ENCODE measurements at regions not wholly inside any gene's neighbourhood (a gene's known extent, or its start where the extent isn't known, plus 50 kb on each side); places are given as distances from the start of the nearest gene placed in this dataset.

- no peaks in the 10 kb centered on the region for H4K20me1 ChIP-seq (ENCODE audit: insufficient read depth)
- POLR2A ChIA-PET, result no interaction called here
- no peak overlapping the region for H3K4me3 ChIP-seq (ENCODE audit: low read depth in 2 of 2, low read length in 1 of 2)
- no peaks in the 10 kb centered on the region; a peak in 1 of 4 replicates for H3K4me1 ChIP-seq (ENCODE audit: control insufficient read depth in 1 of 2, insufficient read depth in 2 of 2, low read depth in 1 of 2, low read length in 1 of 2)
- WGBS (ENCODE audit: low lambda C conversion rate), result 83% methylated on average over 16 of the region's 16 CpGs
- no peak overlapping the region for H3K4me2 ChIP-seq
- H3K9ac ChIP-seq, result no peak overlapping the region
- no peak overlapping the region for H3K27ac ChIP-seq (ENCODE audit: low read depth in 2 of 2, low read length in 1 of 2)
- TF ChIP-seq POLR2AphosphoS5 (IDR thresholded peaks at IDR 0.05; ENCODE audit: low read depth, low read length), result no peak
- TF ChIP-seq RAD21 (IDR thresholded peaks at IDR 0.05; ENCODE audit: low read length), result no peak
- TF ChIP-seq RCOR1 (IDR thresholded peaks at IDR 0.05; ENCODE audit: low read length), result no peak
- no peak for TF ChIP-seq ELF1 (IDR thresholded peaks at IDR 0.05)
- no peak for TF ChIP-seq MEF2A (IDR thresholded peaks at IDR 0.05; ENCODE audit: borderline replicate concordance, low read depth)
- no peak for TF ChIP-seq MAX (IDR thresholded peaks at IDR 0.05; ENCODE audit: low read depth)
- no peak for TF ChIP-seq TEAD4 (IDR thresholded peaks at IDR 0.05; ENCODE audit: borderline replicate concordance, insufficient read depth)
- TF ChIP-seq NFIC (IDR thresholded peaks at IDR 0.05; ENCODE audit: borderline replicate concordance), result no peak
- no peaks in the 10 kb centered on the region for H3K27me3 ChIP-seq (ENCODE audit: insufficient read depth)
- CTCF ChIA-PET, result interaction anchor here (1.1 kb wide), 1 partner anchor 533 kb away, joined by 3 read pairs; no protein-coding TSS in a partner anchor
- H3K9me3 ChIP-seq, result no peaks in the 10 kb centered on the region
- DNase-seq, result no peak
- H3K79me2 ChIP-seq (ENCODE audit: insufficient read depth), result no peaks in the 10 kb centered on the region
- no peaks in the 10 kb centered on the region for H3F3A ChIP-seq (replicated peaks; ENCODE audit: insufficient read depth)
- H3K9me2 ChIP-seq, result no peaks in the 10 kb centered on the region
- no peaks in the 10 kb centered on the region for H3K36me3 ChIP-seq (replicated peaks in 1 of 2; ENCODE audit: control insufficient read depth in 1 of 2, insufficient read depth in 2 of 2, low read length in 1 of 2)
- no peak overlapping the region for H2AFZ ChIP-seq (ENCODE audit: low read depth)
These were observed 388.4 kb upstream of the JARID2 start for GRCh38 chr6:14857501-14857900.

- POLR2A ChIA-PET, result no interaction called here
These were observed 387.1 kb upstream of the JARID2 start for GRCh38 chr6:14858808-14859207.

More at GRCh38 chr6:14858808-14859207, 387.1 kb upstream of the JARID2 start:
- DNase-seq, result no peak
- Histone ChIP-seq H3K27me3 (ENCODE audit: insufficient read depth) (no peaks in the 10 kb centered on the region), H3K9me2 (no peaks in the 10 kb centered on the region), H3K4me3 (ENCODE audit: low read depth in 2 of 2, low read length in 1 of 2) (no peak overlapping the region), H3K4me1 (ENCODE audit: control insufficient read depth in 1 of 2, insufficient read depth in 2 of 2, low read depth in 1 of 2, low read length in 1 of 2) (no peaks in the 10 kb centered on the region; a peak in 1 of 4 replicates), H3K27ac (ENCODE audit: low read depth in 2 of 2, low read length in 1 of 2) (no peak overlapping the region), H3K9me3 (no peaks in the 10 kb centered on the region), H2AFZ (ENCODE audit: low read depth) (no peak overlapping the region), H4K20me1 (ENCODE audit: insufficient read depth) (no peaks in the 10 kb centered on the region), H3K79me2 (ENCODE audit: insufficient read depth) (no peaks in the 10 kb centered on the region), H3K9ac (no peak overlapping the region), H3K4me2 (no peak overlapping the region), H3F3A (replicated peaks; ENCODE audit: insufficient read depth) (no peaks in the 10 kb centered on the region), H3K36me3 (replicated peaks in 1 of 2; ENCODE audit: control insufficient read depth in 1 of 2, insufficient read depth in 2 of 2, low read length in 1 of 2) (no peaks in the 10 kb centered on the region)
- TF ChIP-seq SIN3A (IDR thresholded peaks at IDR 0.05; ENCODE audit: borderline replicate concordance, low read depth, low read length), result no peak
- TF ChIP-seq NFIC (IDR thresholded peaks at IDR 0.05; ENCODE audit: borderline replicate concordance), result no peak
- TF ChIP-seq MAX (IDR thresholded peaks at IDR 0.05; ENCODE audit: low read depth), result no peak
- TF ChIP-seq MXI1 (IDR thresholded peaks at IDR 0.05; ENCODE audit: low read depth, low read length), result no peak
- no peak for TF ChIP-seq YY1 (IDR thresholded peaks at IDR 0.05; ENCODE audit: low read depth)
- TF ChIP-seq ELF1 (IDR thresholded peaks at IDR 0.05), result no peak
- TF ChIP-seq GATA2 (CRISPR knock-in tag; IDR thresholded peaks at IDR 0.05), result no peak
- no peak for TF ChIP-seq USF1 (IDR thresholded peaks at IDR 0.05; ENCODE audit: borderline replicate concordance, low read depth)
- no peak for TF ChIP-seq PBX3 (IDR thresholded peaks at IDR 0.05)
- TF ChIP-seq CTCF (IDR thresholded peaks at IDR 0.05), result no peak
- WGBS (ENCODE audit: low lambda C conversion rate), result 64% methylated on average over 4 of the region's 4 CpGs
- CTCF ChIA-PET, result interaction anchor here (1.1 kb wide), 1 partner anchor 532 kb away, joined by 3 read pairs; no protein-coding TSS in a partner anchor

Measured in SK-N-SH (cell line).